ENCODE measurements at regions not wholly inside any gene's neighbourhood (a gene's known extent, or its start where the extent isn't known, plus 50 kb on each side); places are given as distances from the start of the nearest gene placed in this dataset.

- intact Hi-C loops (cut with DNase I): no loop called here
- 72 to 75% methylated on average over 7 of the region's 7 CpGs for WGBS, 2 donors
- H3K27me3 ChIP-seq: no peaks in the 10 kb centered on the region
- no peak overlapping the region for H3K27ac ChIP-seq
- H3K4me1 ChIP-seq: no peaks in the 10 kb centered on the region
- DNase-seq: no peak
- no peaks in the 10 kb centered on the region for H3K36me3 ChIP-seq
- no peak overlapping the region for H3K4me3 ChIP-seq
- no peaks in the 10 kb centered on the region for H3K9me3 ChIP-seq
- TF ChIP-seq, protein P1, sequence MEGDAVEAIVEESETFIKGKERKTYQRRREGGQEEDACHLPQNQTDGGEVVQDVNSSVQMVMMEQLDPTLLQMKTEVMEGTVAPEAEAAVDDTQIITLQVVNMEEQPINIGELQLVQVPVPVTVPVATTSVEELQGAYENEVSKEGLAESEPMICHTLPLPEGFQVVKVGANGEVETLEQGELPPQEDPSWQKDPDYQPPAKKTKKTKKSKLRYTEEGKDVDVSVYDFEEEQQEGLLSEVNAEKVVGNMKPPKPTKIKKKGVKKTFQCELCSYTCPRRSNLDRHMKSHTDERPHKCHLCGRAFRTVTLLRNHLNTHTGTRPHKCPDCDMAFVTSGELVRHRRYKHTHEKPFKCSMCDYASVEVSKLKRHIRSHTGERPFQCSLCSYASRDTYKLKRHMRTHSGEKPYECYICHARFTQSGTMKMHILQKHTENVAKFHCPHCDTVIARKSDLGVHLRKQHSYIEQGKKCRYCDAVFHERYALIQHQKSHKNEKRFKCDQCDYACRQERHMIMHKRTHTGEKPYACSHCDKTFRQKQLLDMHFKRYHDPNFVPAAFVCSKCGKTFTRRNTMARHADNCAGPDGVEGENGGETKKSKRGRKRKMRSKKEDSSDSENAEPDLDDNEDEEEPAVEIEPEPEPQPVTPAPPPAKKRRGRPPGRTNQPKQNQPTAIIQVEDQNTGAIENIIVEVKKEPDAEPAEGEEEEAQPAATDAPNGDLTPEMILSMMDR (IDR thresholded peaks at IDR 0.05): no peak
- no peak for TF ChIP-seq POLR2A (IDR thresholded peaks at IDR 0.05)
Observed at GRCh38 chr11:42669248-42669976, 642.4 kb upstream of the API5 start.

- H3K27me3 ChIP-seq: no peaks in the 10 kb centered on the region
- H3K4me3 ChIP-seq: no peak overlapping the region
- no peaks in the 10 kb centered on the region for H3K4me1 ChIP-seq
- WGBS, 2 donors: 78 to 88% methylated on average over 2 of the region's 2 CpGs
- H3K9me3 ChIP-seq: no peaks in the 10 kb centered on the region
- H3K27ac ChIP-seq: no peak overlapping the region
- no peak for DNase-seq
- TF ChIP-seq, protein P1 (IDR thresholded peaks at IDR 0.05): no peak
- no peak for TF ChIP-seq POLR2A (IDR thresholded peaks at IDR 0.05)
- intact Hi-C loops (cut with DNase I): no loop called here
- H3K36me3 ChIP-seq: no peaks in the 10 kb centered on the region
Observed at GRCh38 chr11:42674436-42674835, 637.4 kb upstream of the API5 start.

GRCh38 chr11:42707541-42707940 lies 604.3 kb upstream of the API5 start:
- no peaks in the 10 kb centered on the region for H3K27me3 ChIP-seq
- no peak overlapping the region for H3K27ac ChIP-seq
- H3K4me1 ChIP-seq: no peaks in the 10 kb centered on the region
- no peaks in the 10 kb centered on the region for H3K9me3 ChIP-seq
- 68 to 87% methylated on average over 2 of the region's 2 CpGs for WGBS, 2 donors
- TF ChIP-seq, protein P1 (IDR thresholded peaks at IDR 0.05): no peak
- TF ChIP-seq POLR2A (IDR thresholded peaks at IDR 0.05): no peak
- no peaks in the 10 kb centered on the region for H3K36me3 ChIP-seq
- no peak for DNase-seq
- intact Hi-C loops (cut with DNase I): no loop called here
- no peak overlapping the region for H3K4me3 ChIP-seq

DNA sequence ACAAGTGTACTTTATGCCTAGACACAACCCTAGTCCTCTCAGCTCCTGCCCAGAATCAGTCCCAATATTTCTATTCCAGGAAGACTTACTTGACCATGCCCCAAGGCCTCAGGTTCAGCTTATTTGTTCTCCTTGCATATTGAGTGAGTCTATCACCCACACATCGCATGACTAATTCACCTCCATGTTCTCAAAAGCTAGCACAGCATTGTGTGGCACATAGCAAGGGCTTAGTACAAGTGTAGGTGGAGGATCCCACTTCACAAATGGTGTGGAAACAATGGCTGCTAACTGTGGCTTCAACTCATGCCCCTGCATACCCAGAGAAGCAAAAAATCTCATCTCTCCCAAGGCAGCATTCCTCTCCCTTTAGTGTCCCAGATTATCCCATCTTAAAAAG lies 602.6 kb upstream of the API5 start:
- Histone ChIP-seq H3K36me3 (no peaks in the 10 kb centered on the region), H3K27ac (no peak overlapping the region), H3K4me1 (no peaks in the 10 kb centered on the region), H3K4me3 (no peak overlapping the region), H3K9me3 (no peaks in the 10 kb centered on the region), H3K27me3 (no peaks in the 10 kb centered on the region)
- no peak for DNase-seq
- intact Hi-C loops (cut with DNase I): no loop called here
- WGBS, 2 donors: 69 to 100% methylated on average over 1 of the region's 1 CpG
- TF ChIP-seq POLR2A (IDR thresholded peaks at IDR 0.05): no peak

- H3K4me3 ChIP-seq: no peak overlapping the region
- no peaks in the 10 kb centered on the region for H3K27me3 ChIP-seq
- 16 to 24% methylated on average over 1 of the region's 1 CpG for WGBS, 2 donors
- H3K9me3 ChIP-seq: peaks cover 0 to 11% (median 0%) of the 10 kb centered on the region in 3 donors
- no peak for TF ChIP-seq POLR2A (IDR thresholded peaks at IDR 0.05)
- TF ChIP-seq, protein P1 (IDR thresholded peaks at IDR 0.05): no peak
- intact Hi-C loops (cut with DNase I): no loop called here
- DNase-seq: no peak
- H3K27ac ChIP-seq: no peak overlapping the region
- H3K36me3 ChIP-seq: no peaks in the 10 kb centered on the region
- no peaks in the 10 kb centered on the region for H3K4me1 ChIP-seq
Observed at GRCh38 chr11:42713279-42713678, 598.5 kb upstream of the API5 start.

- no peak for TF ChIP-seq POLR2A (IDR thresholded peaks at IDR 0.05)
- 0 to 25% methylated on average over 1 of the region's 1 CpG for WGBS, 2 donors
- no peak for DNase-seq
- intact Hi-C loops (cut with DNase I): no loop called here
- H3K4me1 ChIP-seq: no peaks in the 10 kb centered on the region
- no peaks in the 10 kb centered on the region for H3K27me3 ChIP-seq
- H3K9me3 ChIP-seq: peaks cover 0 to 11% (median 0%) of the 10 kb centered on the region in 3 donors
- no peaks in the 10 kb centered on the region for H3K36me3 ChIP-seq
- H3K4me3 ChIP-seq: no peak overlapping the region
- no peak overlapping the region for H3K27ac ChIP-seq
Observed at GRCh38 chr11:42713753-42714152, 598.0 kb upstream of the API5 start.

All from esophagus squamous epithelium (tissue), 5 donors.